Hematopoietic multipotent progenitor cell treated with erythropoietin and hydrocortisone succinate and interleukin-3 and kit ligand, for 4 days (in vitro differentiated cells): ENCODE measurements at regions not wholly inside any gene's neighbourhood (a gene's known extent, or its start where the extent isn't known, plus 50 kb on each side); places are given as distances from the start of the nearest gene placed in this dataset.
A peak's percentile ranks its signal among the peaks of the same experiment; 100 is the strongest.
"Not testable (repeated sequence)": the region's sequence is repeated elsewhere in the genome, so short reads cannot be mapped to it uniquely, and the experiment has no call there.

ENCODE experiments used
- DNase-seq: peaks from one replicate; pipeline ENCODE4 v3.0.0-alpha.2; 2015

GRCh38 chr6:121549736-121550135, 114.3 kb downstream of the GJA1 start:
- no peak for DNase-seq

GRCh38 chr6:121550491-121551010, 115.1 kb downstream of the GJA1 start:
- DNase-seq: no peak

- no peak for DNase-seq
These were observed 119.8 kb downstream of the GJA1 start for GRCh38 chr6:121555201-121555600.

GRCh38 chr6:121556149-121556548, 120.7 kb downstream of the GJA1 start:
- not testable (repeated sequence) for DNase-seq

- no peak for DNase-seq
These were observed 121.9 kb downstream of the GJA1 start for GRCh38 chr6:121557146-121557940.

- DNase-seq: no peak
These were observed 124.3 kb downstream of the GJA1 start for GRCh38 chr6:121559611-121560269.

GRCh38 chr6:121560476-121560875, 125.0 kb downstream of the GJA1 start:
- no peak for DNase-seq

GRCh38 chr6:121563286-121563685, 127.8 kb downstream of the GJA1 start:
- no peak for DNase-seq

- DNase-seq: not testable (repeated sequence)
These were observed 129.1 kb downstream of the GJA1 start for GRCh38 chr6:121564529-121564928.

- no peak for DNase-seq
These were observed 136.0 kb downstream of the GJA1 start for GRCh38 chr6:121571455-121571854.

- peak; percentile 86 for DNase-seq
These were observed 138.0 kb downstream of the GJA1 start for GRCh38 chr6:121573481-121573880.

- DNase-seq: no peak
These were observed 142.8 kb downstream of the GJA1 start for GRCh38 chr6:121578216-121578615.

GRCh38 chr6:121579478-121579877, 144.0 kb downstream of the GJA1 start:
- no peak for DNase-seq

GRCh38 chr6:121581327-121581726, 145.9 kb downstream of the GJA1 start:
- DNase-seq: no peak

GRCh38 chr6:121582262-121582661, 146.8 kb downstream of the GJA1 start:
- no peak for DNase-seq

GRCh38 chr6:121584586-121585369, 149.3 kb downstream of the GJA1 start:
- peak; percentile 61 for DNase-seq

GRCh38 chr6:121590438-121590837, 155.0 kb downstream of the GJA1 start:
- no peak for DNase-seq

- no peak for DNase-seq
These were observed 155.5 kb downstream of the GJA1 start for GRCh38 chr6:121590916-121591315.

GRCh38 chr6:121592261-121592935, 157.0 kb downstream of the GJA1 start:
- no peak for DNase-seq

- DNase-seq: no peak
These were observed 157.7 kb downstream of the GJA1 start for GRCh38 chr6:121593011-121593641.

GRCh38 chr6:121594053-121594452, 158.6 kb downstream of the GJA1 start:
- DNase-seq: no peak

GRCh38 chr6:121595646-121596045, 160.2 kb downstream of the GJA1 start:
- no peak for DNase-seq
